ENCODE measurements at regions not wholly inside any gene's neighbourhood (a gene's known extent, or its start where the extent isn't known, plus 50 kb on each side); places are given as distances from the start of the nearest gene placed in this dataset.
"Not testable (repeated sequence)": the region's sequence is repeated elsewhere in the genome, so short reads cannot be mapped to it uniquely, and the experiment has no call there.

- TF ChIP-seq EZH2 (IDR thresholded peaks at IDR 0.05; ENCODE audit: low read length, unreplicated experiment); CTCF (conservative IDR thresholded peaks at IDR 0.05; ENCODE audit: low read depth, low read length): not testable (repeated sequence)
Measured at GRCh38 chr13:44647560-44647959, 71.4 kb upstream of the TSC22D1 start.

Data from PC-3 (cell line).